HG02938 (cell line): ENCODE measurements at regions not wholly inside any gene's neighbourhood (a gene's known extent, or its start where the extent isn't known, plus 50 kb on each side); places are given as distances from the start of the nearest gene placed in this dataset.
"Not testable (repeated sequence)": the region's sequence is repeated elsewhere in the genome, so short reads cannot be mapped to it uniquely, and the experiment has no call there.

Experiments
- ATAC-seq: cut with Tn5 transposase; IDR thresholded peaks from one replicate; pipeline ENCODE4 v1.9.1; 2021; ENCODE audit warnings: mild to moderate bottlenecking, moderate library complexity; ENCODE audit not compliant: unreplicated experiment

- no peak for ATAC-seq
Measured at GRCh38 chr13:76630629-76631230, 255.5 kb downstream of the KCTD12 start.

GRCh38 chr13:76622315-76623040, 263.7 kb downstream of the KCTD12 start:
- ATAC-seq, result no peak

GRCh38 chr13:76621705-76622104, 264.5 kb downstream of the KCTD12 start:
- ATAC-seq, result no peak

GRCh38 chr13:76620036-76620435, 266.2 kb downstream of the KCTD12 start:
- no peak for ATAC-seq

- no peak for ATAC-seq
Measured at GRCh38 chr13:76619631-76620030, 266.6 kb downstream of the KCTD12 start.

- no peak for ATAC-seq
Measured at GRCh38 chr13:76610819-76611415, 275.3 kb downstream of the KCTD12 start.

- ATAC-seq, result no peak
Measured at GRCh38 chr13:76609643-76610042, 276.6 kb downstream of the KCTD12 start.

- ATAC-seq, result no peak
Measured at GRCh38 chr13:76607866-76608265, 278.3 kb downstream of the KCTD12 start.

GRCh38 chr13:76600081-76600480, 286.1 kb downstream of the KCTD12 start:
- ATAC-seq, result no peak

- ATAC-seq, result no peak
Measured at GRCh38 chr13:76597868-76598267, 288.3 kb downstream of the KCTD12 start.

GRCh38 chr13:76596216-76596615, 290.0 kb downstream of the KCTD12 start:
- ATAC-seq, result no peak

- no peak for ATAC-seq
Measured at GRCh38 chr13:76594435-76594834, 291.8 kb downstream of the KCTD12 start.

- no peak for ATAC-seq
Measured at GRCh38 chr13:76586842-76587241, 299.4 kb downstream of the KCTD12 start.

GRCh38 chr13:76579701-76580100, 306.5 kb downstream of the KCTD12 start:
- ATAC-seq, result no peak

GRCh38 chr13:76575634-76576033, 310.6 kb downstream of the KCTD12 start:
- ATAC-seq, result not testable (repeated sequence)

GRCh38 chr13:76570510-76570971, 315.7 kb downstream of the KCTD12 start:
- ATAC-seq, result no peak

GRCh38 chr13:76556627-76557026, 329.6 kb downstream of the KCTD12 start:
- ATAC-seq, result no peak

- ATAC-seq, result no peak
Measured at GRCh38 chr13:76552807-76553206, 333.4 kb downstream of the KCTD12 start.

- ATAC-seq, result no peak
Measured at GRCh38 chr13:76552041-76552772, 334.0 kb downstream of the KCTD12 start.

GRCh38 chr13:76542176-76542575, 344.0 kb downstream of the KCTD12 start:
- ATAC-seq, result no peak

GRCh38 chr13:76538004-76538403, 348.2 kb downstream of the KCTD12 start:
- ATAC-seq, result no peak
